ENCODE measurements at regions not wholly inside any gene's neighbourhood (a gene's known extent, or its start where the extent isn't known, plus 50 kb on each side); places are given as distances from the start of the nearest gene placed in this dataset.

DNA sequence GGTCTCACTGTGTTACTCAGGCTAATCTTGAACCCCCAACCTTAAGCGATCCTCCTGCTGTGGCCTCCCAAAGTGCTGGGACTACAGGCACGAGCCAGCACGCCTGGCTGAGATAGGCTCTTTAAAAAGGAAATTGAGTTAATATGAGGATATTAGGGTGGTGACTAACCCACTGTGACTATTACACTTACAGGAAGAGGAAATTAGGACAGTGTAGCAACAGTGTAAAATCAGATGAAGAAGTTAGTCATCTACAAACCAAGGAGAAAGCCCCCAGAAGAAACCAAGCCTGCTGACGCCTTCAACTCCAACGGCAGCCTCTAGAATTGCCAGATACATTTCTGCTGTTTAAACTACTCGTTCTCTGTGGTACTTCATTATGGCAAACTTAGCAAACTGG is 711.9 kb downstream of the SUCLG1 start:
- DNase-seq: no peak

DNA sequence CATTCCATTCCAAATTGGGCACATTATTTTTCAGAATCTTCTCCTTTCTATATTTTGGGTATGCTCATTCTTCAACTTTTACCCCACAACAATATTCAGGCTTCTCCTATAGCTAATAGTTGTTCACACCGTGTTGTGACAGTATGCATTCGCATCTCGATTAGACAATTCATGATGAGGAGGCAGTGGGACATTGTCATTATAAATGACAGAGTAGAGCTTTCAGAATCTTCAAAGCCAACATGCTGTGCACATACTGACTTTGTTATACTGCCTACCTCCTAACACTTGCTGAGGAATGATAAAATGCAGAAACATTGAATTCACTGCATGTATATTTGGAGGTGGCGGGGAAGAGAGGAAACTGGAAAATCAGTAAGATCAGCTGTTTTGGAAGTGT is 714.2 kb downstream of the SUCLG1 start:
- DNase-seq: no peak

DNA sequence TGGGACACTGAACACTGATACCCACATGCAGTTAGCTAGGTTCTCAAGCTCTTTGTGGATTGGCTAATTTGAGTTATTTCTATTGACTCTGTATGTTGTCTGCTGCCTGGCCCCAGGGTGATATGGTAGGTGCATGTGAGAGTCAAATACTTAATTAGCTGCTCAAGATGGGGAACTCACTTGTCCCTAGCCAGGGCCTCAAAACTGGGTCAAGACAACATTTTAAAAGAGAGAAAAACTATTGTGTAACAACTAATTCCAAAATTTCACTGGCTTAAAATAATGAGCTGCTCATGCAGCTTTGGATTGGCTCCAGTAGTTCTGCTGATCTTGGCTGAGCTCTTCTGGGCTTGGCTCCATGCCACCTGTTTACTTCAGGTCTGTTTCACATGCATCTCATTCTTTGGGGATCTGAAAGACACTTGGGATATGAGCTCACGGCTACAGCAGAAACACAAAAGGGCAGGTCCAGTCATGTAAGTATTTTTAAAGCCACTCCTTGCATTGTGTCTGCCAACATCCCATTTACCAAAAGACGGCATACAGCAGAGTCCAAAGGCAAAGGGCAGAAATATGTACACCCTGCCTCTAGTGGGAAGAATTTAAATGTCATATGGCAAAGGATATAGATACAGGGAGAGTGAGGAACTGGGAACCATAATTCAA is 716.8 kb downstream of the SUCLG1 start:
- DNase-seq: no peak

DNA sequence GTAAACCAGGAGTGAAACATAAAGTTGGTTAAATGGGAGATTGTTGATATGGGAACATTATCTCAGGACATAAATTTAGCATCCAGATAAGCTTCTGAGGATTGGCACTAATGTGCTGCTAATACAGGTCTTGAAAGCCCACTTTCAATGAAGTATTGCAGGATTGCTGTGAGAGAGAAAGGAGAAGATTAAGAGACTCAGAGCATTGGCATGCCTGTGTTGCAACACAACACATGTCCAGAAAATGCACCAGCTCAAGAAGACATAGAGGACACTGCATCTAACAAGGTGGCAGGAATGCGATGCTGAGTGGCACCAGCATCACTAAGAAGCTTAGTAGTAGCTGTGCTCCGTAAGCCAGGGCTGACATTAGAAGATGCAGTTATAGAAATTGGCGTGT is 728.9 kb downstream of the SUCLG1 start:
- DNase-seq: no peak

DNA sequence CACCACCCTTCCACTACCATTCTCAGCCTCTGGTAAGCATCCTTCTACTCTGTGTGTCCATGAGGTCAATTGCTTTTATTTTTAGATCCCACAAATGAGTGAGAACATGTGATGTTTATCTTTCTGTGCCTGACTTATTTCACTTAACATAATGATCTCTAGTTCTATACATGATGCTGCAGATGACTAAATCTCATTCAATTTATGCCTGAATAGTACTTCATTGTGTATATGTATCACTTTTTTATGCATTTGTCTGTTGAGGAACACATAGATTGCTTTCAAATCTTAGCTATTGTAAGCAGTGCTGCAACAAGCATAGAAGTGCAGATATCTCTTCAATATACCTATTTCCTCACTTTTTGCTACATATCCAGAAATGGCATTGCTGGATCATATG is 733.3 kb downstream of the SUCLG1 start:
- no peak for DNase-seq

DNA sequence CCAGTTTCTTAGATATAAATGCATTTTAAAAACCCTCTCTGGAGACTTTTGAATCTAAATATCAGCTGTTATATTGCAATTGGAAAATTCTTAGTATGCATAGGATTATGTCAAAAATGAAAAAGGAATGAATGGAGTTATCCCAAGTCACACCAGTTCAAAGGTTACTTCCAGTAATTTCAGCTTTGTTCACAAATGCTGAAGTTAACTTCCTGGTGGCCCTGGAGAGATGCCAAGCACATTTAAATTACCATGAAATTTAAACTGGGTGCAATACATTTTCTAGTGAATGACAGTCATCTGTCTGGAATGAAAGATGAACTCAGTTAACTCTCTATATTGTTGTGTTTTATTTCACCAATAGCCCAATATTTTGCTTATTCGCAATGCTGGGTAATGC is 753.9 kb downstream of the SUCLG1 start:
- DNase-seq: no peak

DNA sequence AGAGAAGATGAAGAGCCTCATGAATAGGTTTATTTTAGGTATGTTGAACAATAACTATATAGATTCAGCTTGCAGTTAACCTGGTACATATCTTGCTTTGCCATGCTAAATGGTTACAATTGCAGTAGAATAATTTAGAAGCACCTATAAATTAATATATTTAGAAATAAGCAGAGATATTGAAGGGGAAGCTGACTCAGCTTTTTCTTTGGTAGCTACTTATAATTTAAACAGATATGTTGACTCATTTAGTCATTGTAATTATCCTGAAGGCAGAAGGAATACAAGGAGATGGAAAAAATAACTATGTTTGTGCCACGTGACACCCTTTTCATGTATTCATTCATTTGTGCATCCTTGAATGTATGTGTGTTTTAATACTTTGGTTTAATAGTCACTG is 755.5 kb downstream of the SUCLG1 start:
- no peak for DNase-seq

DNA sequence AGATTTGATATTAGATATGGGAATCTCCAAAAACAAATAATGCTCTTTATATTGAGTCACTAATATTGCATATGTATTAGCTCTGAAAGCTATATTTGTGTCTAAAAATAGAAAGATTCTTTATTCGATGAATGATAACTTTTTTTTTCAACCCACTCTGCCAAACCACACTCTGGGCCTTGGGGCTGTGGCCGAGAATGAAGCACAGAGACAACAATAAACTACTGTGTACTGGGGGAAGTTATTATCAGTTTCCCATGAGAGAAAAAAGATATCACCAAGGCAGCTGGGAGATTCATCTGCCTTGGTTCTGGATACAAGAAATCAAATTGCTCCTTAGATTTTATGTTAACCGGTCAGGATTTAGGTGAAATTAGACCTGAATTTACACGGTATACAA is 762.2 kb downstream of the SUCLG1 start:
- no peak for DNase-seq

DNA sequence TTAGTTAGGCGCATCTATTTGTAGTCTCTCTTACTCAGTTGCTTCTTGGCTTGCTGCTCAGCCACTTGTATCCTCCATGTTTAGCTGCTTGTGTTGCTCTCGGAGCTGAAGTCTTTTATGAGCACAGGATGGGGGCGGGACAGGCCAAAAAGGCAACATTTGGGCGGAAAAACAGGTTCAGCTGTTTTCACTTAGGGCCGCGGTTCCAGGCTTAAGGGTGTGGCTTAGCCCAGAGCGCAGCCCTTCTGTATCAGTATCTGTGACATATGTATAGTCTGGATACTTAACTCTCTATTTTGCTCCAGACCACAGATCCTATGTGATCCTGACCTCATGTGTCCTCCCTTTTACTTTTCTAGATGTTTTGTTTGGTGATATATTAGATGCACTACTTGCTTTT is 763.5 kb downstream of the SUCLG1 start:
- no peak for DNase-seq

DNA sequence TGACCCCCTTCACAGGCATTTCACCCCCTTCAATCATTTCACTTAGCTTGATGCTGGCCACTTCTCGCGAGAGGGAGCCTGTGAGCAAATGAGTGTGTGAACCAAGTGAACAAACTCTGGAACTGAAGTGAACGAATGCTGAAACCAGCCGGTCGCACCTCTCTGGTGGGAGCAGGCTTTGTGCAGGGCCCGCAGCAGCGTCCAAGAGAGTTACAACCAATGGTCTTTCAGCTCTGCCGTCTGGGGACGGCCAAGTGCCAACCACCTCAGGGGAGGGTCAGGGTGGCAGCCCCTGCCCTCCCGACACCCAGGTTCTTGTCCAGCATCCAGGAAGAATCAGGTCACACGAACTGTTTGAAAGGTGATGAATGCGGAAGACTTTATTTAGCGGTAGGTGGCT is 764.0 kb downstream of the SUCLG1 start:
- DNase-seq: no peak

DNA sequence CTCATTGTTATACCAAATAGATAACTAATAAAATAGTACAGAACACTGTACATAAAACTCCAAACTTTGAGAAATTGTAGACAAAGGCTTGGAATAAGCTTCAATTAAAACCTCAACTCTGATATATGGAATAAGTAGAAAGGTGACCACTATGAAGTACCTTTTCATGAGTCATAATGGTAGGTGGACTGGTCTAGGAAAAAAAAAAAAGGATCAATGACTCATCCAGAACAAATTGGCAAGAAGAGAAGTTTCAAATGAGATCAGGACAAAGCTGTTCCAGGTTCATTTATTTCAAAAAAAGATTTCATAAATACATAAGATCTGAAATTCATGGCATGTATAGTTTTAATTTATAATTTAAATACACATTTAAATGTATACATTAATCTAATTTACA is 769.7 kb downstream of the SUCLG1 start:
- DNase-seq: no peak

DNA sequence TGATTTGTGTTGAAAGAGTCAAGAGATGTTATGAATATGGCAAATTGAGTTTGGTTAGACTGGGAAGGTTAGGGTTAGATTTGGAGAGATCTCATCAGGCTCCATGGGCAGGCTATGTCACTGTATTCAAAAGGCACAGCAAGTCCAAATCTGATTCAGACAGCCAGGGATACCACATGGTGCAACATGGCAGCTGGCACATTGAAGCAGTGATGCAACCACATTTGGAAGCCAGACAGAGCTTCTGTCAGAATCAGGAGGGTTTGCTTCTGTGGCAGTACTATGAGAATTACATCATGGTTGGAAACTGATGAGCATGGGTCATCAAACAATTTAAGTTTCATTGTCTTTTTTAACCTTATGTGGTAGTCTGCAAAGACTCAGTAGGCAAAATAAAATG is 772.2 kb downstream of the SUCLG1 start:
- no peak for DNase-seq

DNA sequence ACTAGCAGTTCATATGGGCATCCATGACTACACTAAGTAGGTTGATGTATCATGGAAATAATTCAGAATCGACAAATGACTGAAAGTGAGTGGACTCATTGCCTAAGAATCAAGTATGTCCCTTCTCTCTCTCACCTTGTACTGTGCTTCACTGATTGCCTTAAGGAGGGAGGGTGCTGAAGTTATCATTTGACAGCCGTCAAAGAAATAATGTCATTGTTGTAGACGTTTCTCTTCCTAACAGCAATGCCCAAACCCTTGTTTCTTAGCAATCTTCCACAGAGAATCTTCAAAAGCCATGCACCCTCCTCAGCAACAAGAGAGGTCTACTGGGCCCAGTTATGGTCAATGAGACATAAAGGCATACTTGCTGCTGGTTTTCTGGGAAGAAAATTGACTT is 785.0 kb downstream of the SUCLG1 start:
- DNase-seq: no peak

DNA sequence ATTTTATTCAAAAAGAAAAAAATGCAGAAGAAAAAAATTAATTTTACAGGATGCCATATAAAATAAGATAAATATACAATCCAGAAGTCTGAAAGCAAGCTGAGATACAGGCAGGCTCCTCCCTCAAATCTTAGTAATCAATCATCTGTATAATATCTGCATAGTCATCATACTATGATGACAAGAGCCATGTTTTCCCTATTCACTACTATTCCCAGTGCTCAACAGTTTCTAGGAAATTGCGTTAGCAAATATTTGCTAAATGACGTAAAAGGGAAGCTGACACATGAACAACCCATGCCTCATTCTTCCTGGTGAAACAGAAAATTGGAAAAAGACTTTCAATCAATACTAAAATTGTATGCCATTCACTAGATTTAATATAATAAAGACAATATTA is 793.2 kb downstream of the SUCLG1 start:
- DNase-seq: peak; percentile 84 to 92

DNA sequence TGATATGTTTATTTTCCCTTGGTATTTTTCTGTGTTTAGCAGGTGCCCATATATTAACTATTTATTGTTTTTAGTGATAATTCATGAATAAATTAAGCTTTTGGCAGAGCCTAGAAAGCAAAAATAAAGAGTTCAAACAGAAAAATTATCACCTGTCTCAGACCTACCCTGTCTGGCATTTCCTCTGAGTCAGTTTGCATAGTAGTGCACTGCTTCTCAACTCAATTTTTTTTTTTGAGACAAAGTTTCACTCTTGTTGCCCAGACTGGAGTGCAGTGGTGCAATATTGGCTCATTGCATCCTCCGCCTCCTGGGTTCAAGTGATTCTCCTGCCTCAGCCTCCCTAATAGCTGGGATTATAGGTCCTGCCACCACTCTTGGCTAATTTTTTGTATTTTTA is 793.9 kb downstream of the SUCLG1 start:
- no peak for DNase-seq

DNA sequence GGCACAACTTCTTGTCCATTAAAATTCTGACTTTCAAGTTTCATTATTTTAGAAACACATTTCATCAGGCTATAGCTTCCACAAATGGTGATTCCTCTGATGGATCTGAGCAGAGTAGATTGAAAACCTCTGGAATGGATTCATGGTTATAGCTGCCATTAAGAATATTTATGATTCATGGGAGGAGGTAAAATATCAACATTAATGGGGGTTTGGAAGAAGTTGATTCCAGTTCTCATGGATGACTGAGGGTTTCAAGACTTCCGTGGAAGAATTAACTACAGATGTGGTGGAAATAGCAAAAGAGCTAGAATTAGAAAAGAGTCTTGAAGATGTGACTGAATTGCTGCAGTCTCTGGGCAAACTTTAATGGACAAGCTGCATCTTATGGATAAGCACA is 797.4 kb downstream of the SUCLG1 start:
- DNase-seq: no peak

DNA sequence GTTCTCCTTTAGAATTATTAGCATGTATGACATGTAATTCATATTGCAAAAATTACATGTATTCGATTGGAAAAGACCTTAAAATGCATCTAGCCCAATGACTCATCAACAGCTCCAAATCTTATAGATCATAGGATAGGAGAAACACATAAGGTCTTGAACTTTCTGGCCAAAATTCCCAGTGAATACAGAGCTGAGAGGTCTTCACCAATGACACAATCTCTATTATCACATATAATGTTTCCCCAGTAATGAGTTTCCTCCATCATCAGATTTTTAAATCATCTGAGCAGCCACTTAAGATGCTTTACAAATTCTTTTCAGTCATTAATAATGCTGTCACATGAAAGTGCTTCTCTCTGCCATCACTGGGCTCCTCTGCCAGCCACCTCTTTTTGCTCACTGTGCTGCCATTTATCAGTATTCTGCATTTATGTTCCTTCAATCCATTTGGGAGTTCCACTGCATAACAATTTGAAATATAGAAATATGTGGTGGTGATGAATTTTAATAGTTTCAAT is 804.9 kb downstream of the SUCLG1 start:
- no peak for DNase-seq

DNA sequence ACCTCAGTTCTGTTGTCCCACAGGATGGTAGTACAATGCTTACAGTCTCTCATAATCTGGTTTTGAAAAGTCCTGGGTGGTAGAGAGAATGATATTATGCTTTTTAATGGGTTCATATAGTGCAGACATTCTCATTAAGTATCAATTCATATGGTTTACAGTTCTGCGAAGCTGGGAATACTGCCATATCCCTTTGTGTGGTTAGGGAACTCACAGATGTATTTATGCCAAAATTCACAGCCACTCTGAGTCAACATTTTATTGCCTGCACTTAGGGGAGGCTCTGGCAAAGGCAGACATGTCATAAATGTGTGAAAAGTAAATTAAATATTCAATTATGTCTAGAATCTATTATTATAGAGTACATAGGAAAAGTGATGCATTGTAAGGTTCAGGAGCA is 808.2 kb downstream of the SUCLG1 start:
- DNase-seq: peak in 1 of 2 experiments; percentile 3

DNA sequence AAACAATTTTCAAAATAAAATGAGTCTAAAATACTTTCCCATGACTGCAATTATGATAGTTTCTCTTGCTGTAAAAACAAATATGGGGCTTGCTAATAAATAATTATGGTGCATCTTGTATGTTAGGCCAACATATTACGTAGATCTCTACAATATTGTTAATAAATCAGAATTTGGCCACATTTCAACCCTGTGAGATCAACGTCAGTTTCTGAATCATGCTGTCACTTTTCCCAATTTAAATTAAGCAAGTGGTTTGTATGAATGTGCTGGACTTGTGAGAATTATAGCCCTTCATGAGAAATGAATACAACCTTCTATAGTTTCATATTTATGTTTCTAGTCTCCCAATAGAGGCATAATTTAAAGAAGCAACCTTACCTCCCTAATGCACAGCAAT is 808.9 kb downstream of the SUCLG1 start:
- no peak for DNase-seq

DNA sequence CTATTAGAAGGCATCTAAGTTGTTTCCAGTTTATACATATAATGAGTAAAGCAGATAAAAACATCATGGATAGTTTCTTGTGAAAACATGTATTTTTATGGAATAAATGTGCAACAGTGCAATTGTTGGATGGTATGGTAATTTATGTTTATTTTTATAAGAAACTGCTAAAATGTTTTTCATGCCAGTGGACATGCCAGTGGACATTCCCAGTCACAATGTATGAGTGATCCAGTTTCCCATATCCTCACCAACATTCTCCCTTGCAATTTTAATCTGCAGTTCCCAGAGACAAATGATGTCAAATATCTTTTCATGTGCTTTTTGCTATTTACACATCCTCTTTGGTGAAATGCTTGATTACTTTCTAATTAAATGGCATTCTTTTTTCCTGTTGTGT is 818.6 kb downstream of the SUCLG1 start:
- DNase-seq: no peak

DNA sequence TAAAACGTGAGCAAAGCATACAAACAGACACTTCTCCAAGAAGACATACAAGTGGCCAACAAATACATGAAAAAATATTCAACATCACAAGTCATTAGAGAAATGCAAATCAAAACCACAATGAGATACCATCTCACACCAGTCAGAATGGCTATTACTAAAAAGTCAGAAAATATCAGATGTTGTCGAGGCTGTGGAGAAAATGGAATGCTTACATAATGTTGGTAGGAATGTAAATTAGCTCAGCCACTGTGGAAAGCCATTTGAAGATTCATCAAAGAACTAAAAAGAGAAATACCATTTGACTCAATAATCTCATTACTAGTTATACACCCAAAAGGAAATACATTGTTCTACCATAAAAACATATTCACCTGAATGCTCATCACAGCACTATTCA is 825.7 kb downstream of the SUCLG1 start:
- DNase-seq: no peak

DNA sequence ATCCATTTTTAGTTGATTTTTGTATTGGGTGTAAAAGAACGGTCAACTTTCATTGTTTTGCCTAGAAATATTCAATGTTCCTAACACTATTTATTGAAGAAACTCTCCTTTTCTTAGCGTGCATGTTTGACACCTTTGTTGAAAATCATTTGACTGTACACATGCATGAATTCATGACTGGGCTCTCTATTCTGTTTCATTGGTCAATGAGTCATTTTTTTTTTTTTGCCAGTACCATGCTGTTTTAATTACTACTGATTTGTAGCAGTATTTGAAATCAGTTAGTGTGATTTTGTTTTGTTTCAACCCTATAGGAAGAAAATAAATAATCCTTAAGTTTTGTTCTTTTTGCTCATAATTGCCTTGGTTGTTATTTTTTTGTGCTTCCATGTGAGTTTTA is 828.7 kb downstream of the SUCLG1 start:
- no peak for DNase-seq

DNA sequence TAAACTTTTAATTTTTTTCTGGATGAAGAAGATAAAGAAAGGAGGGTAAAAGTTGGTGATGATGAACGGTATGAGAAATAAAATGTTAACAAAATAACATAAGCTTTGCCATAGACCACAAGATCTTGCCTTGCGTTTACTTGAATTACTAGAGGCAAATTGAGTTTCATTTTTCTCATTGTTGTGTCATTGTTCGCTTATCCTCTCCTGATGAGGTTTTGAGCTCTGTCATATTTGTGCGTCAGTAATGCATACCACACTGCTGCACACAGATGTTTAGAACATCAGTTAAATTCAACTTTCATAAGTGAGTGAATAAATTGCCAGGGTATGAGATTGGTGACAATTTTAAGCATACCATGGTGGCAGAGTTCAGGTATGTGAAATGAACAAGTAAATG is 843.6 kb downstream of the SUCLG1 start:
- no peak for DNase-seq

DNA sequence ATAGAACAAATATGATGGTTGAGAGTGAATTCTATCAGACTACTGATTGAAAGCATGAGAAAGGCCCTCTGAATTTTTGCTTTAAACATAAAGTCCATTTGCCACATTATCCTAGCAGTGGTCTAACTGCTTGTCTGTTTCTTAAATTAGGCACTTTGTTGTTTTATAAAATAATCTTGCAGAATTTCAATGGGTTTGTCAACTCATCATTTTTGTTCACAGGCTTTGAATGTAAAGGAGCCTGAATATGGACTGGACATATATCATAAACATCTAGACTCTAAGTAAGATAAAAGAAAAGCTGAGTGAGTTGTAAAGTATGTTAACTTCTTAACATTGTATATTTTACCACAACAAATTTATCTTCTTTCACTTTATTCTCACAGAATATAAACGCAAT is 845.9 kb downstream of the SUCLG1 start:
- DNase-seq: no peak

DNA sequence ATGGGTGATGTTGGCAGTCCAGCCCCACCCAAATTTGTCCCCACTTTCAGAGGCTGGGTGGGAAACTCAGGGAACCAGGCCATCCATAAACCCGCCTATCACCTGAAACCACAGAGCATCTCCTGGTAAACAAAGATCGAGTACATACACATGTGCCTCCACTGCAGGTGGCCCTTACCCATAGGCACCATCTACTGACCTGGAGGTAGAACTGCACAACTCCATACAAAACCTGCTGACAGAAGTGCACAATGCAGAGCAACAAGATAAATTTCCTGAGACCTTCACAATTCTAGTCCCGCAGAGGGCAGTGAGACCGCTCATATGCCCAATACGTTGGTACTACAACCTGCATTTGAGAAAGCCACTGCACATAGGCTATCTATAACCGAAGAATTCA is 856.3 kb downstream of the SUCLG1 start:
- DNase-seq: peak in 1 of 2 experiments; percentile 7

All from SHP77 (cell line).